BLaER1 (cell line): ENCODE measurements at regions not wholly inside any gene's neighbourhood (a gene's known extent, or its start where the extent isn't known, plus 50 kb on each side); places are given as distances from the start of the nearest gene placed in this dataset.
A peak's percentile ranks its signal among the peaks of the same experiment; 100 is the strongest.
"Not testable (repeated sequence)": the region's sequence is repeated elsewhere in the genome, so short reads cannot be mapped to it uniquely, and the experiment has no call there.

ENCODE experiments used
- H3K27ac ChIP-seq: shearing (Covaris generic); formaldehyde crosslinking; 2 replicates; pipeline ENCODE4 v1.8.1; 2022
- H3K27me3 ChIP-seq: shearing (Covaris generic); formaldehyde crosslinking; 2 replicates; pipeline ENCODE4 v1.8.1; 2022
- H3K36me3 ChIP-seq: shearing (Covaris generic); formaldehyde crosslinking; 2 replicates; pipeline ENCODE4 v1.8.1; 2022
- H3K4me1 ChIP-seq: shearing (Covaris generic); formaldehyde crosslinking; 2 replicates; pipeline ENCODE4 v1.8.1; 2022
- H3K4me2 ChIP-seq: shearing (Covaris generic); formaldehyde crosslinking; 2 replicates; pipeline ENCODE4 v1.8.1; 2022
- H3K4me3 ChIP-seq: shearing (Covaris generic); formaldehyde crosslinking; 2 replicates; pipeline ENCODE4 v1.8.1; 2022
- H3K9ac ChIP-seq: shearing (Covaris generic); formaldehyde crosslinking; 2 replicates; pipeline ENCODE4 v1.8.1; 2022
- H3K9me3 ChIP-seq: shearing (Covaris generic); formaldehyde crosslinking; 2 replicates; pipeline ENCODE4 v1.8.1; 2022
- H4K20me1 ChIP-seq: shearing (Covaris generic); formaldehyde crosslinking; 2 replicates; pipeline ENCODE4 v1.8.1; 2022
- Cebpa-rat ChIP-seq: shearing (Covaris generic); IDR thresholded peaks from 2 replicates; pipeline ENCODE4 v1.8.1; 2022

GRCh38 chr6:27139756-27140579, 107.5 kb upstream of the PRSS16 start:
- peaks cover 23% of the 10 kb centered on the region for H3K36me3 ChIP-seq
- H3K4me3 ChIP-seq: peak overlapping the region; percentile 71
- H4K20me1 ChIP-seq: peaks cover 43% of the 10 kb centered on the region; the same call in 1 of the 2 replicates
- peak overlapping the region; percentile 93 for H3K4me2 ChIP-seq
- H3K9me3 ChIP-seq: peaks cover 12% of the 10 kb centered on the region; the same call in 1 of the 2 replicates
- no peak for TF ChIP-seq Cebpa-rat
- peaks cover 59% of the 10 kb centered on the region for H3K4me1 ChIP-seq
- H3K9ac ChIP-seq: peak overlapping the region; percentile 93
- peak overlapping the region; percentile 93 for H3K27ac ChIP-seq
- H3K27me3 ChIP-seq: no peaks in the 10 kb centered on the region

- no peak for TF ChIP-seq Cebpa-rat
- Histone ChIP-seq H3K4me2 (peak overlapping the region; percentile 93), H3K27ac (peak overlapping the region; percentile 91), H3K4me1 (peaks cover 56% of the 10 kb centered on the region), H3K4me3 (peak overlapping the region; percentile 71), H3K27me3 (no peaks in the 10 kb centered on the region), H4K20me1 (peaks cover 47% of the 10 kb centered on the region; the same call in 1 of the 2 replicates), H3K9me3 (peaks cover 1% of the 10 kb centered on the region; the same call in 1 of the 2 replicates), H3K36me3 (peaks cover 18% of the 10 kb centered on the region), H3K9ac (peak overlapping the region; percentile 96)
Observed at GRCh38 chr6:27140999-27141528, 106.4 kb upstream of the PRSS16 start.

- H3K27me3 ChIP-seq: no peaks in the 10 kb centered on the region
- peak overlapping the region; percentile 93 for H3K4me2 ChIP-seq
- peak overlapping the region; percentile 71 for H3K4me3 ChIP-seq
- peak overlapping the region; percentile 91 for H3K27ac ChIP-seq
- peaks cover 56% of the 10 kb centered on the region for H3K4me1 ChIP-seq
- no peaks in the 10 kb centered on the region for H3K9me3 ChIP-seq
- peaks cover 16% of the 10 kb centered on the region; the same call in 1 of the 2 replicates for H3K36me3 ChIP-seq
- peak overlapping the region; percentile 96 for H3K9ac ChIP-seq
- TF ChIP-seq Cebpa-rat: no peak
- H4K20me1 ChIP-seq: peaks cover 47% of the 10 kb centered on the region; the same call in 1 of the 2 replicates
Observed at GRCh38 chr6:27141529-27142015, 105.9 kb upstream of the PRSS16 start.

GRCh38 chr6:27143020-27143388, 104.5 kb upstream of the PRSS16 start:
- H4K20me1 ChIP-seq: peaks cover 47% of the 10 kb centered on the region; the same call in 1 of the 2 replicates
- H3K4me2 ChIP-seq: peak overlapping the region; percentile 93
- peak overlapping the region; percentile 96 for H3K9ac ChIP-seq
- peak overlapping the region; percentile 91 for H3K27ac ChIP-seq
- not testable (repeated sequence) for H3K27me3 ChIP-seq, H3K36me3 ChIP-seq, H3K9me3 ChIP-seq
- peak overlapping the region; percentile 77; the same call in 1 of the 2 replicates for H3K4me3 ChIP-seq
- H3K4me1 ChIP-seq: peaks cover 55% of the 10 kb centered on the region

GRCh38 chr6:27143474-27144026, 104.0 kb upstream of the PRSS16 start:
- peak overlapping the region; percentile 93 for H3K4me2 ChIP-seq
- no peaks in the 10 kb centered on the region for H3K9me3 ChIP-seq
- no peaks in the 10 kb centered on the region for H3K27me3 ChIP-seq
- H3K36me3 ChIP-seq: 0 out of 2 replicates have a peak, but pooled peaks cover 3% of the 10 kb centered on the region
- TF ChIP-seq Cebpa-rat: no peak
- peaks cover 50% of the 10 kb centered on the region for H3K4me1 ChIP-seq
- peak overlapping the region; percentile 91 for H3K27ac ChIP-seq
- peaks cover 47% of the 10 kb centered on the region; the same call in 1 of the 2 replicates for H4K20me1 ChIP-seq
- peak overlapping the region; percentile 96 for H3K9ac ChIP-seq
- H3K4me3 ChIP-seq: peak overlapping the region; percentile 77

GRCh38 chr6:27144740-27145079, 102.8 kb upstream of the PRSS16 start:
- H3K27ac ChIP-seq: peak overlapping the region; percentile 91
- H3K27me3 ChIP-seq: no peaks in the 10 kb centered on the region
- no peaks in the 10 kb centered on the region for H3K9me3 ChIP-seq
- peak overlapping the region; percentile 77 for H3K4me3 ChIP-seq
- peak overlapping the region; percentile 96 for H3K9ac ChIP-seq
- no peak for TF ChIP-seq Cebpa-rat
- peaks cover 41% of the 10 kb centered on the region; the same call in 1 of the 2 replicates for H4K20me1 ChIP-seq
- H3K4me1 ChIP-seq: peaks cover 46% of the 10 kb centered on the region
- H3K36me3 ChIP-seq: 0 out of 2 replicates have a peak, but pooled peaks cover 3% of the 10 kb centered on the region
- peak overlapping the region; percentile 93 for H3K4me2 ChIP-seq

GRCh38 chr6:27145731-27146455, 101.6 kb upstream of the PRSS16 start:
- Histone ChIP-seq H3K9ac (peak overlapping the region; percentile 96), H3K27me3 (no peaks in the 10 kb centered on the region), H4K20me1 (peaks cover 34% of the 10 kb centered on the region; the same call in 1 of the 2 replicates), H3K36me3 (0 out of 2 replicates have a peak, but pooled peaks cover 3% of the 10 kb centered on the region), H3K9me3 (no peaks in the 10 kb centered on the region), H3K4me1 (peaks cover 46% of the 10 kb centered on the region), H3K4me3 (peak overlapping the region; percentile 77), H3K4me2 (peak overlapping the region; percentile 93), H3K27ac (peak overlapping the region; percentile 91)
- no peak for TF ChIP-seq Cebpa-rat

GRCh38 chr6:27146456-27146705, 101.1 kb upstream of the PRSS16 start:
- peaks cover 29% of the 10 kb centered on the region; the same call in 1 of the 2 replicates for H4K20me1 ChIP-seq
- not testable (repeated sequence) for H3K9me3 ChIP-seq, H3K36me3 ChIP-seq, H3K27me3 ChIP-seq
- peak overlapping the region; percentile 93 for H3K4me2 ChIP-seq
- H3K9ac ChIP-seq: peak overlapping the region; percentile 96
- peaks cover 42% of the 10 kb centered on the region for H3K4me1 ChIP-seq
- H3K27ac ChIP-seq: peak overlapping the region; percentile 91
- H3K4me3 ChIP-seq: peak overlapping the region; percentile 77

GRCh38 chr6:27146706-27147505, 100.6 kb upstream of the PRSS16 start:
- Histone ChIP-seq H3K36me3 (0 out of 2 replicates have a peak, but pooled peaks cover 3% of the 10 kb centered on the region), H3K27ac (peak overlapping the region; percentile 91), H3K4me3 (peak overlapping the region; percentile 77), H3K4me1 (peaks cover 36% of the 10 kb centered on the region), H3K9ac (peak overlapping the region; percentile 96), H3K27me3 (no peaks in the 10 kb centered on the region), H4K20me1 (peaks cover 24% of the 10 kb centered on the region; the same call in 1 of the 2 replicates), H3K4me2 (peak overlapping the region; percentile 94), H3K9me3 (no peaks in the 10 kb centered on the region)
- no peak for TF ChIP-seq Cebpa-rat
